MM.1S (cell line): ENCODE measurements at regions not wholly inside any gene's neighbourhood (a gene's known extent, or its start where the extent isn't known, plus 50 kb on each side); places are given as distances from the start of the nearest gene placed in this dataset.

ENCODE experiments used
- EZH2 ChIP-seq: fragments of 300-600 bp; sonication (generic); optimal IDR thresholded peaks from 2 replicates; pipeline ENCODE3; 2017; ENCODE audit warnings: low read depth, mild to moderate bottlenecking, antibody characterized with exemption, low read length, mixed read lengths
- EZH2phosphoT487 ChIP-seq: fragments of 300-600 bp; sonication (generic); IDR thresholded peaks from 2 replicates; pipeline ENCODE4 v1.6.1; 2018; ENCODE audit warnings: antibody characterized with exemption, low read length
- TF ChIP-seq, protein P1 (sequence below): fragments of 300-600 bp; sonication (generic); IDR thresholded peaks from 2 replicates; pipeline ENCODE4 v1.5.1; 2016; ENCODE audit warnings: antibody characterized with exemption, low read length, mixed read lengths

- TF ChIP-seq, protein P1, sequence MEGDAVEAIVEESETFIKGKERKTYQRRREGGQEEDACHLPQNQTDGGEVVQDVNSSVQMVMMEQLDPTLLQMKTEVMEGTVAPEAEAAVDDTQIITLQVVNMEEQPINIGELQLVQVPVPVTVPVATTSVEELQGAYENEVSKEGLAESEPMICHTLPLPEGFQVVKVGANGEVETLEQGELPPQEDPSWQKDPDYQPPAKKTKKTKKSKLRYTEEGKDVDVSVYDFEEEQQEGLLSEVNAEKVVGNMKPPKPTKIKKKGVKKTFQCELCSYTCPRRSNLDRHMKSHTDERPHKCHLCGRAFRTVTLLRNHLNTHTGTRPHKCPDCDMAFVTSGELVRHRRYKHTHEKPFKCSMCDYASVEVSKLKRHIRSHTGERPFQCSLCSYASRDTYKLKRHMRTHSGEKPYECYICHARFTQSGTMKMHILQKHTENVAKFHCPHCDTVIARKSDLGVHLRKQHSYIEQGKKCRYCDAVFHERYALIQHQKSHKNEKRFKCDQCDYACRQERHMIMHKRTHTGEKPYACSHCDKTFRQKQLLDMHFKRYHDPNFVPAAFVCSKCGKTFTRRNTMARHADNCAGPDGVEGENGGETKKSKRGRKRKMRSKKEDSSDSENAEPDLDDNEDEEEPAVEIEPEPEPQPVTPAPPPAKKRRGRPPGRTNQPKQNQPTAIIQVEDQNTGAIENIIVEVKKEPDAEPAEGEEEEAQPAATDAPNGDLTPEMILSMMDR = no peak
- TF ChIP-seq EZH2 (no peak), EZH2phosphoT487 (no peak)
Observed at GRCh38 chr14:34347683-34348082, 114.4 kb downstream of the SPTSSA start.
